ENCODE measurements at regions not wholly inside any gene's neighbourhood (a gene's known extent, or its start where the extent isn't known, plus 50 kb on each side); places are given as distances from the start of the nearest gene placed in this dataset.

- no peak for DNase-seq
- CTCF ChIA-PET: no interaction called here
- no peak overlapping the region for H3K27ac Mint-ChIP-seq
- no peaks in the 10 kb centered on the region for H3K4me1 Mint-ChIP-seq
- no peak overlapping the region for H3K4me3 Mint-ChIP-seq
- H3K36me3 Mint-ChIP-seq: no peaks in the 10 kb centered on the region
- H3K9me3 Mint-ChIP-seq: peaks cover 3% of the 10 kb centered on the region
- H3K27me3 Mint-ChIP-seq: no peaks in the 10 kb centered on the region
These were observed 510.0 kb downstream of the ANKRD7 start for GRCh38 chr7:118734541-118734940.

GRCh38 chr7:118735441-118735840, 510.9 kb downstream of the ANKRD7 start:
- CTCF ChIA-PET: no interaction called here
- Mint-ChIP-seq H3K4me1 (no peaks in the 10 kb centered on the region), H3K27me3 (no peaks in the 10 kb centered on the region), H3K9me3 (peaks cover 6% of the 10 kb centered on the region), H3K27ac (no peak overlapping the region), H3K36me3 (no peaks in the 10 kb centered on the region), H3K4me3 (no peak overlapping the region)
- no peak for DNase-seq

GRCh38 chr7:118737935-118738334, 513.4 kb downstream of the ANKRD7 start:
- Mint-ChIP-seq H3K27ac (no peak overlapping the region), H3K36me3 (no peaks in the 10 kb centered on the region), H3K4me3 (no peak overlapping the region), H3K27me3 (no peaks in the 10 kb centered on the region), H3K9me3 (peaks cover 8% of the 10 kb centered on the region), H3K4me1 (no peaks in the 10 kb centered on the region)
- DNase-seq: no peak
- CTCF ChIA-PET: no interaction called here

- Mint-ChIP-seq H3K27me3 (no peaks in the 10 kb centered on the region), H3K27ac (no peak overlapping the region), H3K9me3 (peaks cover 17% of the 10 kb centered on the region)
These were observed 521.4 kb downstream of the ANKRD7 start for GRCh38 chr7:118745927-118746326.

GRCh38 chr7:118747473-118747872, 523.0 kb downstream of the ANKRD7 start:
- Mint-ChIP-seq H3K9me3 (peaks cover 16% of the 10 kb centered on the region), H3K4me1 (no peaks in the 10 kb centered on the region), H3K36me3 (no peaks in the 10 kb centered on the region), H3K4me3 (no peak overlapping the region), H3K27ac (no peak overlapping the region), H3K27me3 (no peaks in the 10 kb centered on the region)
- CTCF ChIA-PET: no interaction called here
- DNase-seq: no peak

More at GRCh38 chr7:118745927-118746326, 521.4 kb downstream of the ANKRD7 start:
- DNase-seq: no peak
- CTCF ChIA-PET: no interaction called here
- H3K36me3 Mint-ChIP-seq: no peaks in the 10 kb centered on the region
- no peaks in the 10 kb centered on the region for H3K4me1 Mint-ChIP-seq
- no peak overlapping the region for H3K4me3 Mint-ChIP-seq

GRCh38 chr7:118753479-118753878, 529.0 kb downstream of the ANKRD7 start:
- H3K27ac Mint-ChIP-seq: no peak overlapping the region
- CTCF ChIA-PET: no interaction called here
- H3K36me3 Mint-ChIP-seq: no peaks in the 10 kb centered on the region

GRCh38 chr7:118754608-118755007, 530.1 kb downstream of the ANKRD7 start:
- Mint-ChIP-seq H3K9me3 (peaks cover 5% of the 10 kb centered on the region), H3K27me3 (no peaks in the 10 kb centered on the region), H3K27ac (no peak overlapping the region), H3K4me3 (no peak overlapping the region), H3K36me3 (no peaks in the 10 kb centered on the region), H3K4me1 (no peaks in the 10 kb centered on the region)
- no peak for DNase-seq
- CTCF ChIA-PET: no interaction called here

More at GRCh38 chr7:118753479-118753878, 529.0 kb downstream of the ANKRD7 start:
- no peak for DNase-seq
- no peak overlapping the region for H3K4me3 Mint-ChIP-seq
- H3K27me3 Mint-ChIP-seq: no peaks in the 10 kb centered on the region
- peaks cover 5% of the 10 kb centered on the region for H3K9me3 Mint-ChIP-seq
- H3K4me1 Mint-ChIP-seq: no peaks in the 10 kb centered on the region

GRCh38 chr7:118755067-118755625, 530.6 kb downstream of the ANKRD7 start:
- no peak overlapping the region for H3K27ac Mint-ChIP-seq
- no peaks in the 10 kb centered on the region for H3K27me3 Mint-ChIP-seq
- H3K36me3 Mint-ChIP-seq: no peaks in the 10 kb centered on the region
- CTCF ChIA-PET: no interaction called here
- no peaks in the 10 kb centered on the region for H3K4me1 Mint-ChIP-seq
- DNase-seq: no peak
- no peak overlapping the region for H3K4me3 Mint-ChIP-seq
- H3K9me3 Mint-ChIP-seq: peaks cover 5% of the 10 kb centered on the region

- CTCF ChIA-PET: no interaction called here
- Mint-ChIP-seq H3K36me3 (no peaks in the 10 kb centered on the region), H3K4me3 (no peak overlapping the region), H3K9me3 (no peaks in the 10 kb centered on the region), H3K4me1 (no peaks in the 10 kb centered on the region), H3K27me3 (no peaks in the 10 kb centered on the region), H3K27ac (no peak overlapping the region)
- no peak for DNase-seq
These were observed 532.6 kb downstream of the ANKRD7 start for GRCh38 chr7:118757066-118757465.

GRCh38 chr7:118758582-118758981, 534.1 kb downstream of the ANKRD7 start:
- Mint-ChIP-seq H3K36me3 (no peaks in the 10 kb centered on the region), H3K9me3 (no peaks in the 10 kb centered on the region), H3K4me3 (no peak overlapping the region), H3K27ac (no peak overlapping the region), H3K4me1 (no peaks in the 10 kb centered on the region), H3K27me3 (no peaks in the 10 kb centered on the region)
- CTCF ChIA-PET: no interaction called here
- no peak for DNase-seq

GRCh38 chr7:118759921-118760320, 535.4 kb downstream of the ANKRD7 start:
- Mint-ChIP-seq H3K27ac (no peak overlapping the region), H3K36me3 (no peaks in the 10 kb centered on the region), H3K27me3 (no peaks in the 10 kb centered on the region), H3K9me3 (no peaks in the 10 kb centered on the region), H3K4me3 (no peak overlapping the region), H3K4me1 (no peaks in the 10 kb centered on the region)
- DNase-seq: no peak
- CTCF ChIA-PET: no interaction called here

GRCh38 chr7:118762451-118762850, 537.9 kb downstream of the ANKRD7 start:
- Mint-ChIP-seq H3K27ac (no peak overlapping the region), H3K27me3 (no peaks in the 10 kb centered on the region), H3K4me3 (no peak overlapping the region), H3K4me1 (no peaks in the 10 kb centered on the region), H3K36me3 (no peaks in the 10 kb centered on the region), H3K9me3 (no peaks in the 10 kb centered on the region)
- CTCF ChIA-PET: no interaction called here
- DNase-seq: no peak

GRCh38 chr7:118764221-118764620, 539.7 kb downstream of the ANKRD7 start:
- Mint-ChIP-seq H3K4me3 (no peak overlapping the region), H3K27ac (no peak overlapping the region), H3K27me3 (no peaks in the 10 kb centered on the region), H3K36me3 (no peaks in the 10 kb centered on the region), H3K4me1 (no peaks in the 10 kb centered on the region), H3K9me3 (no peaks in the 10 kb centered on the region)
- no peak for DNase-seq
- CTCF ChIA-PET: no interaction called here

- CTCF ChIA-PET: no interaction called here
- H3K36me3 Mint-ChIP-seq: no peaks in the 10 kb centered on the region
- H3K27ac Mint-ChIP-seq: no peak overlapping the region
- no peaks in the 10 kb centered on the region for H3K27me3 Mint-ChIP-seq
- H3K4me1 Mint-ChIP-seq: no peaks in the 10 kb centered on the region
- no peak overlapping the region for H3K4me3 Mint-ChIP-seq
- DNase-seq: no peak
- no peaks in the 10 kb centered on the region for H3K9me3 Mint-ChIP-seq
These were observed 547.2 kb downstream of the ANKRD7 start for GRCh38 chr7:118771672-118772071.

- no peaks in the 10 kb centered on the region for H3K4me1 Mint-ChIP-seq
- H3K27me3 Mint-ChIP-seq: no peaks in the 10 kb centered on the region
- H3K9me3 Mint-ChIP-seq: peaks cover 2% of the 10 kb centered on the region
- no peak overlapping the region for H3K27ac Mint-ChIP-seq
- CTCF ChIA-PET: no interaction called here
- H3K4me3 Mint-ChIP-seq: no peak overlapping the region
- DNase-seq: no peak
- no peaks in the 10 kb centered on the region for H3K36me3 Mint-ChIP-seq
These were observed 552.8 kb downstream of the ANKRD7 start for GRCh38 chr7:118777308-118777707.

GRCh38 chr7:118792682-118793081, 568.2 kb downstream of the ANKRD7 start:
- Mint-ChIP-seq H3K4me3 (no peak overlapping the region), H3K27ac (no peak overlapping the region), H3K36me3 (no peaks in the 10 kb centered on the region), H3K4me1 (no peaks in the 10 kb centered on the region), H3K27me3 (no peaks in the 10 kb centered on the region), H3K9me3 (peaks cover 7% of the 10 kb centered on the region)
- CTCF ChIA-PET: no interaction called here
- DNase-seq: no peak

Data from activated naive CD4-positive, alpha-beta T cell treated with anti-CD3 and anti-CD28 coated beads, Interleukin-2, amount 10 ng/mL, durations not matched to agents 7 days and 5 days (primary cell).